ENCODE measurements at regions not wholly inside any gene's neighbourhood (a gene's known extent, or its start where the extent isn't known, plus 50 kb on each side); places are given as distances from the start of the nearest gene placed in this dataset.

DNA sequence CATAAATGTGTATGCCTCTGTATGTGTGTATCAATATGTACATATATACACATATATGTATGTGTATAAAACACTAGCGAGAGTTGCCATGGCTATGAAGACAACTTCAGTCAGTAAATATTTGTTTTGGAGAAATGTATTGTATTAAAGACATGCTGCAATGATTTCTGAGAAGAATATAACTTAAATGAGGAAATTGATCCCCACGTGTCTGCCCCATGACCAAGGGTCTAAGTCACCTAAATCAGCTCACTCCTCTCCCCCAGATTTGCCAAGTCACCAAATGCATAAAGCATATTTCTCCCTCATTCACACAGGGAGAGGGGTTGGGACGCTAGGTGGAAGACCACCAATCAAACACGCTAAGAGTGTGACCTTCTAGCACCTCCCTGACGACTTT lies 58.3 kb upstream of the LYST start:
- H3K4me3 ChIP-seq, result no peak overlapping the region
- no peaks in the 10 kb centered on the region for H3K9me3 ChIP-seq
- H3K36me3 ChIP-seq, result no peaks in the 10 kb centered on the region
- DNase-seq, result no peak
- no peaks in the 10 kb centered on the region for H3K27me3 ChIP-seq
- TF ChIP-seq, protein P1, sequence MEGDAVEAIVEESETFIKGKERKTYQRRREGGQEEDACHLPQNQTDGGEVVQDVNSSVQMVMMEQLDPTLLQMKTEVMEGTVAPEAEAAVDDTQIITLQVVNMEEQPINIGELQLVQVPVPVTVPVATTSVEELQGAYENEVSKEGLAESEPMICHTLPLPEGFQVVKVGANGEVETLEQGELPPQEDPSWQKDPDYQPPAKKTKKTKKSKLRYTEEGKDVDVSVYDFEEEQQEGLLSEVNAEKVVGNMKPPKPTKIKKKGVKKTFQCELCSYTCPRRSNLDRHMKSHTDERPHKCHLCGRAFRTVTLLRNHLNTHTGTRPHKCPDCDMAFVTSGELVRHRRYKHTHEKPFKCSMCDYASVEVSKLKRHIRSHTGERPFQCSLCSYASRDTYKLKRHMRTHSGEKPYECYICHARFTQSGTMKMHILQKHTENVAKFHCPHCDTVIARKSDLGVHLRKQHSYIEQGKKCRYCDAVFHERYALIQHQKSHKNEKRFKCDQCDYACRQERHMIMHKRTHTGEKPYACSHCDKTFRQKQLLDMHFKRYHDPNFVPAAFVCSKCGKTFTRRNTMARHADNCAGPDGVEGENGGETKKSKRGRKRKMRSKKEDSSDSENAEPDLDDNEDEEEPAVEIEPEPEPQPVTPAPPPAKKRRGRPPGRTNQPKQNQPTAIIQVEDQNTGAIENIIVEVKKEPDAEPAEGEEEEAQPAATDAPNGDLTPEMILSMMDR (IDR thresholded peaks at IDR 0.05), result no peak
- TF ChIP-seq POLR2A (IDR thresholded peaks at IDR 0.05) (no peak), POLR2AphosphoS5 (IDR thresholded peaks at IDR 0.05) (no peak), EP300 (IDR thresholded peaks at IDR 0.05; ENCODE audit: low read depth) (no peak)
- no peak overlapping the region for H3K27ac ChIP-seq
- intact Hi-C loops (cut with DNase I; ENCODE audit: low total_unique reads) (no loop called here), in situ Hi-C loops (cut with MboI; ENCODE audit: low pct_ligation_motif_present in 1 of 4, low pct_unique_long_range_greater_than_20kb in 1 of 4, low sequenced_read_pairs in 3 of 4) (no loop called here)
- WGBS, 2 donors (ENCODE audit: low coverage in 1 of 2), result 77 to 78% methylated on average over 1 to 5 of the region's 5 CpGs
- peaks cover 8 to 25% (median 17%) of the 10 kb centered on the region in 4 donors for H3K4me1 ChIP-seq

DNA sequence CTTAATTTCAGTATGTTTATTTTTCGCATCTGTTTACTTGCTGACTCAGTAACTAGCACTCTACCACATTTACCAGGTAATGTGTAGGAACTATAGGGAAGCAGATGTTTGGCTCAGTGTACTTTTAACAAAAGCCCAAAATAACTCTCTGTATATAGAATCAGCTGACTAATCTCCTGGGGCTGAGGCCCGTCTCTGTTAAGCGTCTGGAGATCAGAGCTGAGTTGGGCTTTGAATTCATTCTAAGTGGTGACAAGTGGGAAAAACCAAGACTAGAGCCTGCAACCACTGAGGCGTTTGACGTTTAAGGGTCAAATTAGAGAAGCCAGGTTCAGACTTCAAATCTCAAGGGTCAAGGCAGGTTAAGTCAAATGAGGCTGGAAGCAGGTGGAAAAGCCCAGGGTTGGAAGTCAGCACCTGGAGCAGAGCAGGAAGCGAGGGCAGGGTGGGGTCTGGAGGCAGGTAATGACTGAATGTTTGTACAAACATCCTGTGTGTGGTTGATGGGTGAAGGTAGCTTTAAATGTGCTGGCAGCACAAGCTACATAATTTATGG lies 56.8 kb upstream of the LYST start:
- H3K27me3 ChIP-seq, result no peaks in the 10 kb centered on the region
- TF ChIP-seq POLR2AphosphoS5 (IDR thresholded peaks at IDR 0.05) (no peak), POLR2A (IDR thresholded peaks at IDR 0.05) (no peak), EP300 (IDR thresholded peaks at IDR 0.05; ENCODE audit: low read depth) (no peak)
- TF ChIP-seq, protein P1 (IDR thresholded peaks at IDR 0.05), result no peak
- H3K27ac ChIP-seq, result peak overlapping the region; percentile 45 to 62 (median 47)
- H3K9me3 ChIP-seq, result no peaks in the 10 kb centered on the region
- no peaks in the 10 kb centered on the region for H3K36me3 ChIP-seq
- intact Hi-C loops (cut with DNase I; ENCODE audit: low total_unique reads) (no loop called here), in situ Hi-C loops (cut with MboI; ENCODE audit: low pct_ligation_motif_present in 1 of 4, low pct_unique_long_range_greater_than_20kb in 1 of 4, low sequenced_read_pairs in 3 of 4) (no loop called here)
- H3K4me1 ChIP-seq, result peaks cover 11 to 38% (median 23%) of the 10 kb centered on the region in 4 donors
- no peak overlapping the region for H3K4me3 ChIP-seq
- DNase-seq, result peak; percentile 72
- 17 to 25% methylated on average over 6 of the region's 6 CpGs for WGBS, 2 donors (ENCODE audit: low coverage in 1 of 2)

DNA sequence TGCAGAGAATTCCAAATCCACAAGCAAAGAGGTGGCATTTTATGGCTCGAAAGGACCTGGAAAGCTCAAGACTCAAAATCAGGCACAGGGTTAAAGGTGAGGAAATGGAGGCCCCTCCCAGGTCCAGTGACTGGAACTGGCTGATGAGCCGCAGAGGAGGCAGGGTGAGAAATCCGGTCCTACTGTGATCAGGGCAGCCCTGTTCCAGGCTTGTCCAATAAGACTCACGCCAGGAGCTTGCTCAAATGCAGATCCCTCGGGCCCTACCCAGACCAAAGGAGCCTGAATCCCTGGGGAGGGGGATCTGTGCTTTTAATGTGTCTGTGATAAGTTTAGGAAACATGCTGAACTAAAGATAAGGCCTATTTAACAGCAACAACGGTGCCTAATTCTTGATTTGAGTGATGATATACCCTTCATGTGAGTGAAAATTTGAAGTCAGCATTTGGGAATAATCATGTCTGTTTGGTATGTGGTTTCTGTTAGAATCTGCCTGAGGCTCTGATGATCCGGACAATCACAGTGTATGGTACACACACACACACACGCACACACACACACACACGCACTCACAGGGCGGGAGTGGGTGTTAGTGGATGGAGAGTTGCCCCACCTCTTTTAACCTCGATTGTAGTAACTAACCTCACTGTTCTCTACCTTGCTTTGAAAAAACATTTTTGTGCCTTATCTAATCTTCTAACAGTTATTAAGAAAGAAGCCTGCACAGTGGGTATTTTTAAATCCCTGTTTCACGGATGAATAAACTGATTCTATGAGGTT lies 54.1 kb upstream of the LYST start:
- intact Hi-C loops (cut with DNase I; ENCODE audit: low total_unique reads) (no loop called here), in situ Hi-C loops (cut with MboI; ENCODE audit: low pct_ligation_motif_present in 1 of 4, low pct_unique_long_range_greater_than_20kb in 1 of 4, low sequenced_read_pairs in 3 of 4) (no loop called here)
- no peaks in the 10 kb centered on the region for H3K27me3 ChIP-seq
- H3K4me3 ChIP-seq, result no peak overlapping the region
- H3K9me3 ChIP-seq, result no peaks in the 10 kb centered on the region
- DNase-seq, result peak; percentile 35
- TF ChIP-seq, protein P1 (IDR thresholded peaks at IDR 0.05), result no peak
- TF ChIP-seq POLR2A (IDR thresholded peaks at IDR 0.05) (no peak), POLR2AphosphoS5 (IDR thresholded peaks at IDR 0.05) (no peak), EP300 (IDR thresholded peaks at IDR 0.05; ENCODE audit: low read depth) (no peak)
- peaks cover 17 to 55% (median 28%) of the 10 kb centered on the region in 4 donors for H3K4me1 ChIP-seq
- no peaks in the 10 kb centered on the region for H3K36me3 ChIP-seq
- H3K27ac ChIP-seq, result peak overlapping the region; percentile 9 to 51 (median 15)
- WGBS, 2 donors (ENCODE audit: low coverage in 1 of 2), result 58 to 60% methylated on average over 3 to 11 of the region's 12 CpGs

DNA sequence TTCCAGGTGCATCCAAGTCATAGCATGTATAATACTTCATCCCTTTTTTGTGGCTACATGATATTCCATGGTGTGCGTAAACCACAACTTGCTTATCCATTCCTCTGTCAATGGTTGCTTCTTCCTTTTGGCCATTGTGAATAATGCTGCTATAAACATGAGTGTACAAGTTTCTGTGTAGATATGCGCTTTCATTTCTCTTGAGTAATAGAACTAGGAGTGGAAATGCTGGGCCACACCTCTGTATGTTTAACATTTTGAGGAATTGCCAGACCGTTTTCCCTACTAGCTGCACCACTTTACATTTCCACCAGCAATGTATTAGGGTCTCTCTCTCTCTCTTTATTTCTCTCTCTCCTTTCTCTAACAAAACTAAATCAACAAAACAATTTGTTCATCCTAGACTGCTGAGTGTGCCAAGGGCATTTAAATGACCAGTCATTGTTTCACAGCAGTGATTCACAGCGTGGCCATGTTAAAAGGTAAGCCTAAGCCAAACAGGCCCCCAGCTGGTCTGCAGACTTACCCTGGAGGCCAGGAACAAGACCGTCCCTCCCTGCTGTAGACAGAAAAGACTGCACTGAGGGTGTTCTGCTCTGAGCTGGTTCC lies 53.2 kb upstream of the LYST start:
- DNase-seq, result no peak
- in situ Hi-C loops (cut with MboI; ENCODE audit: low pct_ligation_motif_present in 1 of 4, low pct_unique_long_range_greater_than_20kb in 1 of 4, low sequenced_read_pairs in 3 of 4) (no loop called here), intact Hi-C loops (cut with DNase I; ENCODE audit: low total_unique reads) (no loop called here)
- no peak for TF ChIP-seq POLR2A (IDR thresholded peaks at IDR 0.05)
- peak in 1 of 3 donors; percentile 9 for TF ChIP-seq POLR2AphosphoS5 (IDR thresholded peaks at IDR 0.05)
- TF ChIP-seq, protein P1 (IDR thresholded peaks at IDR 0.05), result no peak
- TF ChIP-seq EP300 (IDR thresholded peaks at IDR 0.05; ENCODE audit: low read depth), result no peak
- H3K36me3 ChIP-seq, result no peaks in the 10 kb centered on the region
- peak overlapping the region; percentile 9 to 51 (median 15) for H3K27ac ChIP-seq
- WGBS, 2 donors (ENCODE audit: low coverage in 1 of 2), result 43 to 55% methylated on average over 5 of the region's 5 CpGs
- no peaks in the 10 kb centered on the region for H3K27me3 ChIP-seq
- peaks cover 17 to 55% (median 28%) of the 10 kb centered on the region in 4 donors for H3K4me1 ChIP-seq
- H3K4me3 ChIP-seq, result no peak overlapping the region
- no peaks in the 10 kb centered on the region for H3K9me3 ChIP-seq

All from transverse colon (tissue), 4 donors.